ENCODE measurements at regions not wholly inside any gene's neighbourhood (a gene's known extent, or its start where the extent isn't known, plus 50 kb on each side); places are given as distances from the start of the nearest gene placed in this dataset.

DNA sequence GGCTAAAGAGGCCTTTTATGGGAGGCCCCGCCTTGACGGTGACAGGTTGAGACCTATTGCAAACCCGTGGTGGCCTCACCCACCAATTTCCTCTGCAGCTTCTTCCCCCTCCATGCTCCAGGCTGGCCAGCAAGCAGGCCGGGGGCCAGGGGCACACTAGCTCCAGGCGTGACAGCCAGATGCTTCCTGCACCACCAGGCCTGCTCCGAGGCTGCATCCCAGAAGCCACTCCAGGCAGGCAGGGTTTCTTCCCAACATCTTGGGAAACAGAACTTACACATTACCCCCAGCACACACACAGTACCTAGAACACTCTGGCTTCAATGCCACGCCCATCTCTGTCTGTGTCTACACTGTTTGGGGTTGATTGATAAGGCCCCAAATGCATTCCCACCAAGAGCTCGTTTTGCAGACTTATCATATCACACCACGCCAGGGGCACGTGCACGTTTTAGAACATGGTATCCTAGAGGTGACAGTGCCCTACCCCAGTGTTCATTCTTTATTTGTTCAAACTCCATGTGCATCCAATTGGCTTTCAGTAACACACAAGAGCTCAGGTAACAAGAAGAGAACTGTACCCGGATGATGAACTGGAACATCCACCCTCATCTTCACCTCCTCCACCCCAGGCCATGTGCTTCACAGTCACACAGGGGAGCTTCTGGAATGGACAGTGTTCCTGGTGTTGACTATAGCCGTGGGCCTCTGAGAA, 221.4 kb upstream of the RREB1 start (continued):
- TF ChIP-seq, protein P1, sequence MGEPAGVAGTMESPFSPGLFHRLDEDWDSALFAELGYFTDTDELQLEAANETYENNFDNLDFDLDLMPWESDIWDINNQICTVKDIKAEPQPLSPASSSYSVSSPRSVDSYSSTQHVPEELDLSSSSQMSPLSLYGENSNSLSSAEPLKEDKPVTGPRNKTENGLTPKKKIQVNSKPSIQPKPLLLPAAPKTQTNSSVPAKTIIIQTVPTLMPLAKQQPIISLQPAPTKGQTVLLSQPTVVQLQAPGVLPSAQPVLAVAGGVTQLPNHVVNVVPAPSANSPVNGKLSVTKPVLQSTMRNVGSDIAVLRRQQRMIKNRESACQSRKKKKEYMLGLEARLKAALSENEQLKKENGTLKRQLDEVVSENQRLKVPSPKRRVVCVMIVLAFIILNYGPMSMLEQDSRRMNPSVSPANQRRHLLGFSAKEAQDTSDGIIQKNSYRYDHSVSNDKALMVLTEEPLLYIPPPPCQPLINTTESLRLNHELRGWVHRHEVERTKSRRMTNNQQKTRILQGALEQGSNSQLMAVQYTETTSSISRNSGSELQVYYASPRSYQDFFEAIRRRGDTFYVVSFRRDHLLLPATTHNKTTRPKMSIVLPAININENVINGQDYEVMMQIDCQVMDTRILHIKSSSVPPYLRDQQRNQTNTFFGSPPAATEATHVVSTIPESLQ (CRISPR knock-in tag; IDR thresholded peaks at IDR 0.05): peak; percentile 93; the same call in 1 of the 2 replicates
- TF ChIP-seq BCOR (IDR thresholded peaks at IDR 0.05) (peak; percentile 51; the same call in 1 of the 2 replicates), CXXC5 (CRISPR knock-in tag; IDR thresholded peaks at IDR 0.05) (peak; percentile 87), ZKSCAN8 (CRISPR knock-in tag; IDR thresholded peaks at IDR 0.05) (peak; percentile 62; the same call in 1 of the 2 replicates), FOXP1 (CRISPR knock-in tag; IDR thresholded peaks at IDR 0.05) (peak; percentile 22; the same call in 1 of the 2 replicates), ZNF121 (CRISPR knock-in tag; conservative IDR thresholded peaks at IDR 0.05) (0 out of 2 replicates have a peak, but pooled peaks have one; percentile 11), CBX3 (IDR thresholded peaks at IDR 0.05; ENCODE audit: borderline replicate concordance in 1 of 2, low read length in 2 of 2) (peak in 1 of 2 experiments; percentile 15; a peak in 1 of 3 replicates), SMAD4 (CRISPR knock-in tag; conservative IDR thresholded peaks at IDR 0.05) (peak; percentile 86), MEIS2 (IDR thresholded peaks at IDR 0.05; ENCODE audit: partially characterized antibody) (peak; percentile 85), NCOA1 (IDR thresholded peaks at IDR 0.05; ENCODE audit: low read depth) (peak; percentile 37; the same call in 1 of the 2 replicates), CBFB (CRISPR knock-in tag; IDR thresholded peaks at IDR 0.05) (peak; percentile 71; the same call in 1 of the 2 replicates), HEY1 (CRISPR knock-in tag; IDR thresholded peaks at IDR 0.05; ENCODE audit: borderline replicate concordance) (no peak), STAG1 (CRISPR knock-in tag; IDR thresholded peaks at IDR 0.05; ENCODE audit: borderline replicate concordance) (no peak), HSF4 (CRISPR knock-in tag; IDR thresholded peaks at IDR 0.05; ENCODE audit: borderline replicate concordance) (peak; percentile 70; the same call in 1 of the 2 replicates), ZNF785 (CRISPR knock-in tag; IDR thresholded peaks at IDR 0.05) (no peak), HDGF (IDR thresholded peaks at IDR 0.05) (0 out of 2 replicates have a peak, but pooled peaks have one; percentile 9), ZNF23 (CRISPR knock-in tag; IDR thresholded peaks at IDR 0.05) (0 out of 2 replicates have a peak, but pooled peaks have one; percentile 37), ZNF764 (CRISPR knock-in tag; IDR thresholded peaks at IDR 0.05; ENCODE audit: low read depth) (no peak), POLR3G (IDR thresholded peaks at IDR 0.05; ENCODE audit: extremely low read depth, insufficient read length, insufficient replicate concordance) (no peak), ETS2 (tag; IDR thresholded peaks at IDR 0.05; ENCODE audit: borderline replicate concordance, poor library complexity, severe bottlenecking) (no peak), ZNF311 (CRISPR knock-in tag; IDR thresholded peaks at IDR 0.05) (peak; percentile 78; the same call in 1 of the 2 replicates), NR2C2 (CRISPR knock-in tag; IDR thresholded peaks at IDR 0.05) (no peak), NR2C2 (tag; IDR thresholded peaks at IDR 0.05) (peak; percentile 51; the same call in 1 of the 2 replicates), NCOR1 (IDR thresholded peaks at IDR 0.05) (peak; percentile 86)
- TF ChIP-seq, protein P2, sequence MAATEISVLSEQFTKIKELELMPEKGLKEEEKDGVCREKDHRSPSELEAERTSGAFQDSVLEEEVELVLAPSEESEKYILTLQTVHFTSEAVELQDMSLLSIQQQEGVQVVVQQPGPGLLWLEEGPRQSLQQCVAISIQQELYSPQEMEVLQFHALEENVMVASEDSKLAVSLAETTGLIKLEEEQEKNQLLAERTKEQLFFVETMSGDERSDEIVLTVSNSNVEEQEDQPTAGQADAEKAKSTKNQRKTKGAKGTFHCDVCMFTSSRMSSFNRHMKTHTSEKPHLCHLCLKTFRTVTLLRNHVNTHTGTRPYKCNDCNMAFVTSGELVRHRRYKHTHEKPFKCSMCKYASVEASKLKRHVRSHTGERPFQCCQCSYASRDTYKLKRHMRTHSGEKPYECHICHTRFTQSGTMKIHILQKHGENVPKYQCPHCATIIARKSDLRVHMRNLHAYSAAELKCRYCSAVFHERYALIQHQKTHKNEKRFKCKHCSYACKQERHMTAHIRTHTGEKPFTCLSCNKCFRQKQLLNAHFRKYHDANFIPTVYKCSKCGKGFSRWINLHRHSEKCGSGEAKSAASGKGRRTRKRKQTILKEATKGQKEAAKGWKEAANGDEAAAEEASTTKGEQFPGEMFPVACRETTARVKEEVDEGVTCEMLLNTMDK (IDR thresholded peaks at IDR 0.05; ENCODE audit: borderline replicate concordance, insufficient read depth, low read depth, low read length, poor library complexity, severe bottlenecking): no peak

All from K562 (cell line).